Activated T-helper 1 cell treated with anti-CD3 and anti-CD28 coated beads, Interleukin-12 subunit alpha, Interleukin-12 subunit beta, Interleukin-2, Interleukin-4 antibody, amounts not matched to agents 30 ng/mL and 10 ng/mL and 1 ng/mL, durations not matched to agents 14 hours and 24 hours and 36 hours (primary cell): ENCODE measurements at regions not wholly inside any gene's neighbourhood (a gene's known extent, or its start where the extent isn't known, plus 50 kb on each side); places are given as distances from the start of the nearest gene placed in this dataset.

Experiments used
- DNase-seq: peaks from one replicate; pipeline ENCODE4 v3.0.0; 2021; ENCODE audit warnings: low spot score
- H3K27ac Mint-ChIP-seq: one replicate; pipeline ENCODE4 v1.8.0; 2021; ENCODE audit warnings: mild to moderate bottlenecking, mixed read lengths
- H3K27me3 Mint-ChIP-seq: one replicate; pipeline ENCODE4 v1.8.0; 2022; ENCODE audit warnings: mild to moderate bottlenecking, moderate library complexity, mixed read lengths; ENCODE audit not compliant: insufficient read depth
- H3K36me3 Mint-ChIP-seq: one replicate; pipeline ENCODE4 v1.8.0; 2021; ENCODE audit warnings: low read depth, mixed read lengths
- H3K4me1 Mint-ChIP-seq: one replicate; pipeline ENCODE4 v1.8.0; 2021; ENCODE audit warnings: low read depth, mixed read lengths
- H3K4me3 Mint-ChIP-seq: one replicate; pipeline ENCODE4 v1.8.0; 2021; ENCODE audit warnings: mild to moderate bottlenecking, moderate library complexity, mixed read lengths
- H3K9me3 Mint-ChIP-seq: one replicate; pipeline ENCODE4 v1.8.0; 2021; ENCODE audit warnings: mixed read lengths
- intact Hi-C: fragments of 100-400 bp; cut with micrococcal nuclease; formaldehyde crosslinking; loops from one replicate; pipeline ENCODE4 v1.15.1; 2024

- no peaks in the 10 kb centered on the region for H3K4me1 Mint-ChIP-seq
- H3K27ac Mint-ChIP-seq: no peak overlapping the region
- no peaks in the 10 kb centered on the region for H3K36me3 Mint-ChIP-seq
- H3K27me3 Mint-ChIP-seq: no peaks in the 10 kb centered on the region
- no peaks in the 10 kb centered on the region for H3K9me3 Mint-ChIP-seq
- DNase-seq: no peak
- H3K4me3 Mint-ChIP-seq: no peak overlapping the region
- intact Hi-C loops: no loop called here
Measured at GRCh38 chr10:128605180-128605579, 479.0 kb upstream of the MKI67 start.

- no peaks in the 10 kb centered on the region for H3K36me3 Mint-ChIP-seq
- H3K27ac Mint-ChIP-seq: no peak overlapping the region
- no peaks in the 10 kb centered on the region for H3K27me3 Mint-ChIP-seq
- H3K9me3 Mint-ChIP-seq: no peaks in the 10 kb centered on the region
- H3K4me3 Mint-ChIP-seq: no peak overlapping the region
- H3K4me1 Mint-ChIP-seq: no peaks in the 10 kb centered on the region
- intact Hi-C loops: no loop called here
- DNase-seq: no peak
Measured at GRCh38 chr10:128606055-128606454, 479.8 kb upstream of the MKI67 start.

GRCh38 chr10:128608791-128609190 lies 482.6 kb upstream of the MKI67 start:
- H3K36me3 Mint-ChIP-seq: no peaks in the 10 kb centered on the region
- no peaks in the 10 kb centered on the region for H3K9me3 Mint-ChIP-seq
- no peaks in the 10 kb centered on the region for H3K27me3 Mint-ChIP-seq
- no peak for DNase-seq
- H3K4me1 Mint-ChIP-seq: no peaks in the 10 kb centered on the region
- intact Hi-C loops: no loop called here
- no peak overlapping the region for H3K27ac Mint-ChIP-seq
- H3K4me3 Mint-ChIP-seq: no peak overlapping the region

GRCh38 chr10:128609460-128609859 lies 483.2 kb upstream of the MKI67 start:
- Mint-ChIP-seq H3K36me3 (no peaks in the 10 kb centered on the region), H3K4me1 (no peaks in the 10 kb centered on the region), H3K4me3 (no peak overlapping the region), H3K9me3 (no peaks in the 10 kb centered on the region), H3K27me3 (no peaks in the 10 kb centered on the region), H3K27ac (no peak overlapping the region)
- intact Hi-C loops: no loop called here
- no peak for DNase-seq

GRCh38 chr10:128610113-128610512 lies 483.9 kb upstream of the MKI67 start:
- Mint-ChIP-seq H3K9me3 (no peaks in the 10 kb centered on the region), H3K4me1 (no peaks in the 10 kb centered on the region), H3K27ac (no peak overlapping the region), H3K36me3 (no peaks in the 10 kb centered on the region), H3K27me3 (no peaks in the 10 kb centered on the region), H3K4me3 (no peak overlapping the region)
- intact Hi-C loops: no loop called here
- DNase-seq: no peak

GRCh38 chr10:128612195-128612594 lies 486.0 kb upstream of the MKI67 start:
- intact Hi-C loops: no loop called here
- Mint-ChIP-seq H3K27me3 (no peaks in the 10 kb centered on the region), H3K4me1 (no peaks in the 10 kb centered on the region), H3K9me3 (no peaks in the 10 kb centered on the region), H3K36me3 (no peaks in the 10 kb centered on the region), H3K27ac (no peak overlapping the region), H3K4me3 (no peak overlapping the region)
- DNase-seq: no peak

- no peaks in the 10 kb centered on the region for H3K4me1 Mint-ChIP-seq
- H3K27ac Mint-ChIP-seq: no peak overlapping the region
- intact Hi-C loops: no loop called here
- H3K36me3 Mint-ChIP-seq: no peaks in the 10 kb centered on the region
- H3K27me3 Mint-ChIP-seq: no peaks in the 10 kb centered on the region
- no peak overlapping the region for H3K4me3 Mint-ChIP-seq
- H3K9me3 Mint-ChIP-seq: no peaks in the 10 kb centered on the region
- no peak for DNase-seq
Measured at GRCh38 chr10:128612631-128613030, 486.4 kb upstream of the MKI67 start.

- Mint-ChIP-seq H3K27ac (no peak overlapping the region), H3K9me3 (no peaks in the 10 kb centered on the region), H3K27me3 (no peaks in the 10 kb centered on the region), H3K4me3 (no peak overlapping the region), H3K4me1 (no peaks in the 10 kb centered on the region), H3K36me3 (no peaks in the 10 kb centered on the region)
- DNase-seq: no peak
- intact Hi-C loops: no loop called here
Measured at GRCh38 chr10:128614016-128614605, 487.9 kb upstream of the MKI67 start.

GRCh38 chr10:128614802-128615553 lies 488.8 kb upstream of the MKI67 start:
- H3K27ac Mint-ChIP-seq: no peak overlapping the region
- H3K4me1 Mint-ChIP-seq: no peaks in the 10 kb centered on the region
- H3K4me3 Mint-ChIP-seq: no peak overlapping the region
- H3K9me3 Mint-ChIP-seq: no peaks in the 10 kb centered on the region
- intact Hi-C loops: no loop called here
- no peak for DNase-seq
- no peaks in the 10 kb centered on the region for H3K27me3 Mint-ChIP-seq
- no peaks in the 10 kb centered on the region for H3K36me3 Mint-ChIP-seq

- Mint-ChIP-seq H3K4me1 (no peaks in the 10 kb centered on the region), H3K4me3 (no peak overlapping the region), H3K9me3 (no peaks in the 10 kb centered on the region), H3K27me3 (no peaks in the 10 kb centered on the region), H3K36me3 (no peaks in the 10 kb centered on the region), H3K27ac (no peak overlapping the region)
- DNase-seq: no peak
- intact Hi-C loops: no loop called here
Measured at GRCh38 chr10:128617532-128617931, 491.3 kb upstream of the MKI67 start.

GRCh38 chr10:128622706-128623105 lies 496.5 kb upstream of the MKI67 start:
- no peaks in the 10 kb centered on the region for H3K4me1 Mint-ChIP-seq
- DNase-seq: no peak
- no peaks in the 10 kb centered on the region for H3K27me3 Mint-ChIP-seq
- no peak overlapping the region for H3K27ac Mint-ChIP-seq
- no peaks in the 10 kb centered on the region for H3K9me3 Mint-ChIP-seq
- no peaks in the 10 kb centered on the region for H3K36me3 Mint-ChIP-seq
- H3K4me3 Mint-ChIP-seq: no peak overlapping the region
- intact Hi-C loops: no loop called here

- no peaks in the 10 kb centered on the region for H3K36me3 Mint-ChIP-seq
- no peaks in the 10 kb centered on the region for H3K9me3 Mint-ChIP-seq
- DNase-seq: no peak
- H3K27me3 Mint-ChIP-seq: no peaks in the 10 kb centered on the region
- no peak overlapping the region for H3K27ac Mint-ChIP-seq
- H3K4me3 Mint-ChIP-seq: no peak overlapping the region
- intact Hi-C loops: no loop called here
- H3K4me1 Mint-ChIP-seq: no peaks in the 10 kb centered on the region
Measured at GRCh38 chr10:128623776-128624175, 497.6 kb upstream of the MKI67 start.

- no peak for DNase-seq
- Mint-ChIP-seq H3K27me3 (no peaks in the 10 kb centered on the region), H3K4me3 (no peak overlapping the region), H3K27ac (no peak overlapping the region), H3K9me3 (no peaks in the 10 kb centered on the region), H3K36me3 (no peaks in the 10 kb centered on the region), H3K4me1 (no peaks in the 10 kb centered on the region)
- intact Hi-C loops: no loop called here
Measured at GRCh38 chr10:128624656-128625530, 498.7 kb upstream of the MKI67 start.
